Activated CD8-positive, alpha-beta memory T cell treated with anti-CD3 and anti-CD28 coated beads, Interleukin-2, amount 50 U/mL, for 4 hours (primary cell): ENCODE measurements at regions not wholly inside any gene's neighbourhood (a gene's known extent, or its start where the extent isn't known, plus 50 kb on each side); places are given as distances from the start of the nearest gene placed in this dataset.

ENCODE experiments used
- DNase-seq: peaks from one replicate; pipeline ENCODE4 v3.0.0-alpha.2; 2020

GRCh38 chr10:3222626-3223025 is 50.0 kb upstream of the PITRM1 start:
- no peak for DNase-seq
